Upper lobe of left lung (tissue), 4 donors: ENCODE measurements at regions not wholly inside any gene's neighbourhood (a gene's known extent, or its start where the extent isn't known, plus 50 kb on each side); places are given as distances from the start of the nearest gene placed in this dataset.

ENCODE experiments used
- POLR2A ChIP-seq, 4 donors: fragments of 450-650 bp; IDR thresholded peaks; one replicate each; pipeline ENCODE4 v1.5.1; 2016 to 2017; ENCODE audit warnings: antibody characterized with exemption in 4 of 4, mild to moderate bottlenecking in 2 of 4
- POLR2AphosphoS5 ChIP-seq, 2 donors: sonication (generic); formaldehyde crosslinking; IDR thresholded peaks; one replicate each; pipeline ENCODE4 v1.5.1; 2017; ENCODE audit warnings: antibody characterized with exemption in 2 of 2

- TF ChIP-seq POLR2AphosphoS5 (IDR thresholded peaks at IDR 0.05) (no peak), POLR2A (IDR thresholded peaks at IDR 0.05) (no peak)
These were observed 110.3 kb upstream of the TDRD3 start for GRCh38 chr13:60286707-60287106.
